ENCODE measurements at regions not wholly inside any gene's neighbourhood (a gene's known extent, or its start where the extent isn't known, plus 50 kb on each side); places are given as distances from the start of the nearest gene placed in this dataset.

- CTCF ChIA-PET, result no interaction called here
- DNase-seq (ENCODE audit: low spot score), result no peak
- no peaks in the 10 kb centered on the region for H3K4me1 Mint-ChIP-seq
Measured at GRCh38 chr18:22773944-22774343, 159.2 kb upstream of the RBBP8 start.

GRCh38 chr18:22778996-22779395, 154.1 kb upstream of the RBBP8 start:
- TF ChIP-seq JUN (CRISPR knock-in tag; IDR thresholded peaks at IDR 0.05) (no peak), MXD4 (CRISPR knock-in tag; IDR thresholded peaks at IDR 0.05; ENCODE audit: borderline replicate concordance) (no peak), E2F4 (CRISPR knock-in tag; IDR thresholded peaks at IDR 0.05; ENCODE audit: borderline replicate concordance, low read depth) (no peak), ATF6 (CRISPR knock-in tag; IDR thresholded peaks at IDR 0.05) (no peak), GTF2I (CRISPR knock-in tag; conservative IDR thresholded peaks at IDR 0.05) (no peak), ZNF138 (CRISPR knock-in tag; conservative IDR thresholded peaks at IDR 0.05) (no peak), ZNF121 (CRISPR knock-in tag; IDR thresholded peaks at IDR 0.05) (no peak), RORB (CRISPR knock-in tag; IDR thresholded peaks at IDR 0.05) (no peak), SOX15 (CRISPR knock-in tag; IDR thresholded peaks at IDR 0.05) (no peak), KAT7 (CRISPR knock-in tag; IDR thresholded peaks at IDR 0.05; ENCODE audit: borderline replicate concordance) (no peak), NR1H2 (CRISPR knock-in tag; IDR thresholded peaks at IDR 0.05) (no peak)
- H3K27ac Mint-ChIP-seq, result no peak overlapping the region
- ATAC-seq (no peak), DNase-seq (ENCODE audit: low spot score) (no peak)
- H3K4me3 Mint-ChIP-seq, result no peak overlapping the region
- no peaks in the 10 kb centered on the region for H3K36me3 Mint-ChIP-seq
- no peaks in the 10 kb centered on the region for H3K4me1 Mint-ChIP-seq
- no peaks in the 10 kb centered on the region for H3K9me3 Mint-ChIP-seq
- POLR2A ChIA-PET, result no interaction called here
- no peaks in the 10 kb centered on the region for H3K27me3 Mint-ChIP-seq (ENCODE audit: low read depth)
- CTCF ChIA-PET, result no interaction called here

More at GRCh38 chr18:22773944-22774343, 159.2 kb upstream of the RBBP8 start:
- H3K27me3 Mint-ChIP-seq (ENCODE audit: low read depth), result no peaks in the 10 kb centered on the region
- POLR2A ChIA-PET, result no interaction called here
- TF ChIP-seq ZNF281 (CRISPR knock-in tag; IDR thresholded peaks at IDR 0.05), result no peak
- no peak for TF ChIP-seq KAT7 (CRISPR knock-in tag; IDR thresholded peaks at IDR 0.05; ENCODE audit: borderline replicate concordance)
- no peak for TF ChIP-seq ZSCAN18 (CRISPR knock-in tag; IDR thresholded peaks at IDR 0.05)
- no peak for TF ChIP-seq ZBTB21 (CRISPR knock-in tag; IDR thresholded peaks at IDR 0.05; ENCODE audit: borderline replicate concordance)
- no peak for TF ChIP-seq ZNF423 (CRISPR knock-in tag; IDR thresholded peaks at IDR 0.05)
- TF ChIP-seq PRRX2 (CRISPR knock-in tag; IDR thresholded peaks at IDR 0.05), result no peak
- no peak for TF ChIP-seq OVOL2 (CRISPR knock-in tag; IDR thresholded peaks at IDR 0.05; ENCODE audit: borderline replicate concordance)
- no peak for TF ChIP-seq ZNF232 (CRISPR knock-in tag; IDR thresholded peaks at IDR 0.05)
- no peak for TF ChIP-seq HMGA2 (CRISPR knock-in tag; IDR thresholded peaks at IDR 0.05)
- no peak for TF ChIP-seq SP1 (CRISPR knock-in tag; conservative IDR thresholded peaks at IDR 0.05)
- TF ChIP-seq MAX (CRISPR knock-in tag; IDR thresholded peaks at IDR 0.05), result no peak
- no peak for TF ChIP-seq HMGXB4 (CRISPR knock-in tag; IDR thresholded peaks at IDR 0.05)
- TF ChIP-seq ETV6 (CRISPR knock-in tag; IDR thresholded peaks at IDR 0.05), result no peak
- TF ChIP-seq SMAD3 (CRISPR knock-in tag; IDR thresholded peaks at IDR 0.05; ENCODE audit: borderline replicate concordance), result no peak
- H3K36me3 Mint-ChIP-seq, result 0 out of 2 replicates have a peak, but pooled peaks cover 2% of the 10 kb centered on the region
- no peak for ATAC-seq
- peaks cover 15% of the 10 kb centered on the region for H3K9me3 Mint-ChIP-seq
- H3K4me3 Mint-ChIP-seq, result no peak overlapping the region
- no peak overlapping the region for H3K27ac Mint-ChIP-seq

Data from WTC11 (cell line).